Hepatic stellate cell (primary cell): ENCODE measurements at regions not wholly inside any gene's neighbourhood (a gene's known extent, or its start where the extent isn't known, plus 50 kb on each side); places are given as distances from the start of the nearest gene placed in this dataset.

ENCODE experiments used
- DNase-seq: peaks from one replicate; pipeline ENCODE4 v3.0.0; 2011; ENCODE audit warnings: low spot score

DNA sequence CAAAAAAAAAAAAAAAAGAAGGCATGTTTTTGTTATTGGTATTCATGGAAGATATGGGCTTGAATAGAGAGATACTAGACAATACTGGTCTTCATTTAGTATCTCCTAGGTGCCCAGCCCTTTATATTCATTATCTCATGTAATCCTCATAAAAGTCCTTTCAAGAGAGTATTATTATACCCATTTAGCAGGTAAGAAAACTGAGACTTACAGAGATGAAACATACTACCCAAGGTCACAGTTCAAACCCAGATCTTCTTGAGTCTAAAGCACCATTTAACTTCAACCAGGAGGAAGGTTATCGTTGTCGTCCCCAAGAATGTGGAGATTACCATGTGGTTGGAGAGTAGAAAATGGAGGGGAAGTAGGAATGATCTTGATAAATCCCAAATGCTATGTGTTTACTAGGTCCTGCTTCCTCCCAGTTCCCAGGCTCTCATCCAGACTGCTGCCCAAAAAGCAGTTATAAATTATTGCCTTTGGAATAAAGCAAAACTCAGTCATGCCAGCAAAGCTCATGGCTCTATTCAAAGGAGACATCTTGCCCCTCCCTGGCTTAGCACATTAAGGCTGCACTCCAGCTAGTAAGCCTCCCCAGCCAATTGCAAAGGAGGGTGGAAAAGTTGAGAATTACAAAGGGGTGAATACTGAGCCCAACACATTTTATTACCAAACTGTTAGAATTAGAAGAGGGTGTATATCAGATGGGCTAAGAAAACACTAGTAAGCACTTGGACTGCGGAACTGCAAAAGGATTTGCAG, 163.9 kb downstream of the PIK3R1 start:
- no peak for DNase-seq

DNA sequence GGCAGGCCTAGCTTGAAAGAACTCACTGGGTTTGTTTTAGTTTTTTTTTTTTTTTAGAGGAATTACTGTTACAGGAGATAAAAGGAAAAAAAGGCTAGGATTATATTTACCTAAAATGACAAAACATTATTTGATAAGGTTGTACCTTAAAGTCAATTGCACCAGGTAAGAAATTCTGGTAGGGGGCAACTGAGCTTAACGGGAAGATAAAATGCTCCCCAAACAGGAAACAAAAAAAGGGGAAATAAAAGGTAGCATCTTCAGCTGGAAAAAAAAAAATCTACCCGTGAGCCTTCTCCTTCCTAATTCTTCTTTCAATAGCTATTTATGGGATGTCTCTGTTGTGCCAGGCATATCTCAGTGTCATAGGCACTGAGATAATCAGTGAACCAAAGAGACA, 164.5 kb downstream of the PIK3R1 start:
- DNase-seq, result no peak

DNA sequence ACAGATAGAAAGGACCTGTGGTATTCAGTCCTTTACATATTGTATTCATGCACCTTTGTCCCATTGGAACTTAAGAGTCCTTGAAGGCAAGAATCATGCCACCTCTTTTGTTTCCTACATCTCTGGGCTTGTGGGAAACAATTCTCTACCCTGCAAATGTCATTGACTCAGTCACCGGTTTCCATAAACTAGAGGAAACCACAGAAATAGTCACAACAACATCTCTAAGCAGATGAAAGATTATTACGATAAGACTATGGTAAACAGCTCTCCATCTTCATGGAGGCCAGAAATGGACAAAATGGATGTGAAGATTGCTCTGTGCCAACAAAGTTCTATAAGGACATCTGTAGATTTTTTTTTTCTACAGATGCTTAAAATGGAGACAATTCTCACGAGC, 165.5 kb downstream of the PIK3R1 start:
- DNase-seq, result no peak

DNA sequence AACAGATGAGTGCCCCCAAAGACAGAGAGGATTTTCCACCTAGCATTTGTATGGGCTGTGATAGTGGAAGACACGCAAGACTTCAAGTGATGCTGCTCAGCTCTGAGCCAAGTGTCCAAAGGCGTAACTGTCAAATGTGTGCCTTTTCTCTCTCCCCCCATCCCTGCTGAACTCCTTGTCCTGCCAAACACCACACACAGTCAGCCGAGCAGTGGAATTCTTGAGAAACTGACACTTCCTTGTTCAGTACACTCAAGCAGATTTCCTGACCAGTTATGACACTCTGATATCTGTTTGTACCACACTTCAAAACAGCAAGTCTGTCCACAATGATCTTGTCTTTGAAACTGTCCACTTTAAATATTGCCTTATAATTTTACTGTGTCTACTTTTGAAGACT, 166.4 kb downstream of the PIK3R1 start:
- no peak for DNase-seq

DNA sequence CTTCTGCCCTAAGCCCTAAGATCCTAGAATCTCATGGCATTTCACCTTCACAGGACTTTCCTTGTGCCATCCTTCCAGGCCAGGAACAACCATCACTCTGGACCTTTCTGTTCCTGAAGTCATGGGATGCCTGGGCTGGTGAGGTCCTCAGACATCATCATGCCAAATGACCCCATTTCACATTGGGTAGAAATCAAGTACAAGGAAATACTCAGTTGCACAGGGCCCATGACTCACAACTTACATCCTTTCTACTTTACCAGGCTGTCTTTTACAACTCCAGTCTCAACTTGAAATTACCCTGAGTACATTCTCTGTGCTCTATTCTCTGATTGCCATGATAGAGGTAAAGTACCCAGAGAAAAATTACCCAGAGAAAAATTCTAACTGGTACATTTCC, 167.1 kb downstream of the PIK3R1 start:
- DNase-seq, result no peak

DNA sequence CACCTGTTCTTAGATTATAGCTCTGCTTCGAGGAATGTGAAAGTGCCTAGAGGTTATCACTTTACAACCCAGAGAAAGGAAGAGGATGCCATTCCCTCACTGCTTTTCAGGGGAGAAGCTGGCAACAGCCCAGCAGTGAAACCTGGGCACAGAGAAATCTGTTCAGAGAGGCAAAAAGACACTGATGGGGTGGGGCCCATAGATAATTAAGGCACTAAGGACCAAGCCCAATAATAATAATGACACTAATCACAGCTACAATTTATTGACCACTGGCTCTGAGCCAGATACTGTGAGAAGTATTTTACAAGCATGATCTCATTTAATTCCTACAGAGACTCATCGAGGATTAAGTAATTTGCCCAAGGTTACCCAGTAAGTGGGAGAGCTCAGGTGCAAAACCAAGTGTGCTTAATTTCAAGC, 168.3 kb downstream of the PIK3R1 start:
- no peak for DNase-seq

DNA sequence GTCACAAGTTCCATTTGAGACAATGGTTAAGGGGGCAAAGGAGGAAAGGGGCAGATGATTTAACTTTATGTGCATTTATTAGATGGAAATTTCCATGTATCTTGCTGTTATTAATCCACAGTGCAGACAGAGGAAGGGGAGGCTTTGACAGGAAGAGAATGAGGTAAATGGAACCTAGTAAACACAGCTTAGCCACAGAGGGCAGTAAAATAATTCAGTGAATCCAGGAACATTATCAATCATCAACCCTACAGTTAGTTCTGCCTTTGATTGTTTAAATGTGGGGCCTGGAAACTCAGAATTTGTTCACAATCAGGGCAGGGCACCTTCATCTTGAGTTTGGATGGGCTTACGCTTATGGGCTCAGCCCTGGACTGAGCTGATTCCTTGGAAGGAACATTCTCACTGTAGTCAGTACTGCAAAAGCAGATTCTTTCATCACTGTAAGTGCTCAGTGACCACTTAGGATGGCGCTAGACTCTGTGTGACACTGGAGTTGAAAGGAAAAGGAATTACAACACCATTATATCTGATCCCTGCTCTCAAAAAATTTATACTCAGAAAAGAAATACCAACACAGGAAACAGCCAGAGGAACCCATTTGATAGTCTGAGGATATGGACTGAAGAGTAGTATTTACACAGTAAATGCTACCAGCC, 169.5 kb downstream of the PIK3R1 start:
- DNase-seq, result no peak

DNA sequence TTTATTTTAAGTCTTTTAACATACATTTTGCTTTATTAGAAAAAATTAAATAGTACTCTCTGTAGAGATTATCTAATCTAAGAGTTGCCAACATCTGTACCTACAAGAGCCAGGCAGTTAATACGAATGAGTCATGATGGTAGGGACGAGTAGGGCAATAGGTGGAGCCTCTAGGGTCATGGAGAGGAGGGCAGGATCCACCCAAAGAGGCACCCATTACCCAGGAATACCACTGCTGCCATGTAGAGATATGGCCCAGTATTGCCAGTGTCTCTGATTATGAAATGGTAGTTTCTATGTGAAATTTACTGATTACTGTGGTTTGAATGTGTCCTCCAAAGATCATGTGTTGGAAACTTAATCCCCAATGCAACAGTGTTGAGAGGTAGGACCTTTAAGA, 170.4 kb downstream of the PIK3R1 start:
- DNase-seq, result no peak

DNA sequence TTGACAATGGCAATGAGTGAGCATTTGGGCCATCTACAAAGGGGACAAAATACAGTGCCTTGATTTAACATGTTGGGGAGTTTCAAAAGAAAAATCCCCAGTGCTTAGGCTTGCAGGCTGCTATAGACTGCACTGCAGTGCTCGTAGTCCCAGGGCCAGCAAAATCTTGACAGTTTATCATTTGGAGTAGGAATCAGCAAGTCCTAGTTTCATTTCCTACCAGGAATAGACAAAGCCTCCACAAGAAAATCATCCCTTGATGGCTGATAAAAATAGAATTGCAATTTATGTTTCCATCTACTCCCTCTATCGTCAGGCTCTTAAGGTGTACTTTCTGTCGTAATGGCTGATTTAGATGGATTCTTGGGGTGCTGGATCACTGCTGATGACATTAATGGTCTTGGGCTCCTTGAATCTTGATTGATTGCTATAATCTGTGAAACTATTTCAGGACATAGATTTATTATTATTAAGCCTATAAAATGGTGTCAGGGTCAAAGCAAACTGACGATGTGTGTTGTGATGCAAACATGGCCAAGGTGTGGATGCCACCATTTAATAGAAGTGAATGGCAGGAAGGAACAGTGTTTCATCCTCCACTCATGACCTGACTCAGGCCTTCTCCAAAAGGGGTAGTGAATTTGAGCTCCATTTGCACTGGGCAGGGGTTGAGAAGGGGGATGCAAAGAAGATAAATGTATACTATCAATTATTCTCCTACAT, 171.7 kb downstream of the PIK3R1 start:
- no peak for DNase-seq

DNA sequence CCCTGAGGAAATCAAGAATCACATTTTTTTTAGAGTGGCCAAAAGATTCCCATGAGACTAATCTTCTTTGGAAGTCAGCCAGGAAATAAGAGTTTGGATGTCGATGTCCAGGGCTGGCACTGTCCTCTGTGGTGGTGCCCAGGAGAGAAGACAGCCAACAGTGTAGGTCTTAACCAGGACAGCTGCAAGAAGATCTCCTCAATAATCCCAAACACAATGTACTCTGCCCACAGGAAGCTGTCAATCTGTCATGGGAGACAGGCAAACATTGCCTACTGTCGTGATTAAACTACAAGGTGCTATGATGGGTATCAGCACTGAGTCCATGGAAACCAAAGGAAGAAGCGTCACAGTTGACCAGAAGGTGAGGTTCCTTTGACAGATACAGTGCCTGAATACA, 174.1 kb downstream of the PIK3R1 start:
- DNase-seq, result no peak

DNA sequence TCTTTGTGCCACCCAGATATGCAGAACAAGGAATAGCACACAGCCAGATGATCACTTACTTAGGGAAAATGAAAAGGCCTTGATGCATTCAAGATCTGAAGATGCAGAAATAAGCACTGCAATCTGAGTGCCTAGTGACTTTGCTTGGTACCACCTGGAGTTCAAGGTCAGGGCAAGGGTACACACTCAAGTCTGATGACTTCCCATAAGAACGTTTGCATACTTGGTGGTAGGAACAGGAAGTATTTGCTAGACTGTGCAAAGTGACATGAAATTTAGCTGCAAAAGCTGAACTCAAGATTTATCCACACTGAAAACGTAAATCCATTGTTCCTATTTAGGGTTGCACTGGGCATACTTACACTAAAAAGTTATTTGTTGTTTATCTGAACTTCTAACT, 177.1 kb downstream of the PIK3R1 start:
- DNase-seq, result no peak

DNA sequence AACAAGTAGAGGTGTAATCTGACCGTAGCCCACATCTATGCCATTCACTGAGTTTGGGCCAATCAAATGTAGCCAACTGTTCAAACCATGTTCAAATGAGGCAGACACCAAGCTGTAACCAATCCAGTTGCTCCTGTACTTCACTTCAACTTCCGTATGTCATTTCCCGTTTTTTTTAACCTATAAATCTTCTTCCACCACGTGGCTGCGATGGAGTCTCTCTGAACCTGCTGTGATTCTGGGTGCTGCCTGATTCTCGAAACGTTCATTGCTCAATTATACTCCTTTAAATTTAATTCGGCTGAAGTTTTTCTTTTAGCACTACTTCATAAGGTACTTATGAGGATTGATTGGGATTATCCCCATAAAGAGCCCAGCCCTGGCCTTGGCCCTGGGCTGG, 179.7 kb downstream of the PIK3R1 start:
- no peak for DNase-seq

DNA sequence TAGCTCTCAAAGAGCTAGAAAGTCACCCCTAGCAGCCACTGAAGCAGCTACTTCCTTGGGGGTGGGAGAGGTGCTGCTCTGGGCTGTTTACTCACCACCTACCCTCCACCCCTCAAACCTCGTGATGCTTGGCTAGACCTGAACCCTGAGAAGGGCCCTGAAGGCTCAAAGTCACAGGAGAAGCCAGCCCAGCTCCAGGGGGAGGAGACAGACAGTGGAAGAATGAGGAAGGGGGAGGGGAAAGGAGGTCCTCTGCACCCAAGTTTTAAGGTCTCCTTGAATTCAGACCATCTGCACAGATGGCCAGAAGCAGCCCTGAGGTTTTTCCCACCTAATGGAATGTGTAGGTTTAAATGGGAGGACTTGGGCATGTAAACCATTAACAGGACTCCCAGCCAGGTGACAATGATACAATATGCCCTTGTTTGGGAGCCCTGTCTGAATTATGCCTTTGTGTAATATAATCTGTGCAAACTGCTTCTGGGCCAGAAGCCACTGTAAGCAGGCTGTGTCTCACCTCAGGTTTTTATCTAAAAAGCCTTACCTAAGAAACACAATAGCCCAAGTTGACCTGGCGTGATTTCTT, 180.5 kb downstream of the PIK3R1 start:
- DNase-seq, result no peak

DNA sequence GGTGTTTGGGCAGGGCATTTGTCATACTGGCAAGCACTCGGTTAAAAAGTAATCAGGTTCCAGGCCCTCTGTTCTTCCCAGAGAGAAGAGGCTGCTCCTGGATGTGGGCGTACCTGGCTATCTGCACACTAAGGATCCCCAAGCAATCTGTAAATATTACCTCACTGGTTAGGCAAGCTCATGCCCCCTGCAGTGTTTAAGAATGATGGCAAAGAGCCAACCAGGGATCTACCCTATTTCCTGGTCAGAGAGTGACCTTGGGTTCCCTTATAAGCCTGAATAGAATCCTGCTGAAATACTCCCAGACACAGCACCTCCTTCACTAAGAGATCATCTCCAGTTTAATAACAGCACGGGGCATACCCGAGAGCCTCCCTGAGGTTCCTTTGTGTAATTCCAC, 181.2 kb downstream of the PIK3R1 start:
- DNase-seq, result no peak

DNA sequence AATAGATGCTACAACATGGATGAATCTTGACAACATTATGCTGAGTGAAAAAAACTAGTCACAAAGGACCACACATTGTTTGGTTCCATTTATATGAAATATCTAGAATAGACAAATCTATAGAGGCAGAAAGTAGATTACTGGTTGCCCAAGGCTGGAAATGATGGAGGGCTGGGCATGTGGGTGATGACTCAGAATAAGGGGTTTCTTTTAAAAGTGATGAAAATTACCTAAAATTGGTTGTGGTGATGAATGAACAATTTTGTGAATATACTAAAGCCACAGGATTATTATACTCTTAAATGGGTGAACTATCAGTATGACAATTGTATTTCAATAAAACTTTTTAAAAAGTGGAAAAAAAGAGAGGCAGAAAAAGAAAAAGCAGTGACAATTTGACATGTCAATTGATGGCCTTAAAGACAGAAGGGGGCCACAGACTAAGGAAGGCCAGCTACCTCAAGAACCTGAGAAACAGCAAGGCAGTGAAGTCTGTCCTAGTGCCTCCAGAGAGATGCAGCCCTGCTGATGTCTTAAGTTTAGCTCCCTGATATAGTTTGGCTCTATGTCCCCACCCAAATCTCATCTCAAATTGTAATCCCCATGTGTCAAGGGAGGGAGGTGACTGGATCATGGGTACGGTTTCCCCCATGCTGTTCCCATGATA, 182.7 kb downstream of the PIK3R1 start:
- no peak for DNase-seq

DNA sequence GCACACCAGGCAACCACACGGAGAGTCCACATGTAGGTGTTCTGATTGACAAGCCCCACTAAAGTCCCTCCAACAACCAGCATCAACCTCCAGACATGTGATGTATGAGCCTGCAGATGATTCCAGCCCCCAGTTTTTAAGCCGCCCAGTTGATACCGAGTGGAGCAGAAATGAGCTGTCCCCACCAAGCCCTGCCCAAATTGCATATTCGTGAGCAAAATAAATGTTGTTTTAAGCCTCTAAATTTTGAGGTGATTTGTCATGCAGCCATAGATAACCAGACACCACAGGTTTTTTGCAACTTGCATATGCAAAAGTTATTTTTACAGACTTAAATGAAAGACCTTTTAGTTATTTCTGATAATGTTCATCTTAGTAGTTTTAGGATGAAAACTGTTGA, 187.7 kb downstream of the PIK3R1 start:
- DNase-seq, result no peak

DNA sequence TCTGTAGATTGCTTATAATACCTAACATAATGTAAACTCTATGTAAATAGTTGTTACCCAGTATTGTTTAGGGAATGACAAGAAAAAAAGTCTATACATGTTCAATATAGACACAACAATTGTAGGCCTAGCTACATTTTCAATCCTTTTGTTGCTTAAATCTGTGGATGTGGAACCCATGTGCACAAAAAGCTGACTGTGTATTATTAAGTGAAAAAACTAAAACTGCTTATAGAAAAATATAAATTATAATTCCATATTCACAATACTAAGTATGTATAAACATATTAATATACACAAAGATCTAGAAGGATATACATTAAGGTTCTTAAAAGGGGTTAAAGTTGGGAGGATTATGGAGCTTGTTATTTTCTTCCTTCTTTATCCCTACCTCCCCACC, 188.7 kb downstream of the PIK3R1 start:
- no peak for DNase-seq

DNA sequence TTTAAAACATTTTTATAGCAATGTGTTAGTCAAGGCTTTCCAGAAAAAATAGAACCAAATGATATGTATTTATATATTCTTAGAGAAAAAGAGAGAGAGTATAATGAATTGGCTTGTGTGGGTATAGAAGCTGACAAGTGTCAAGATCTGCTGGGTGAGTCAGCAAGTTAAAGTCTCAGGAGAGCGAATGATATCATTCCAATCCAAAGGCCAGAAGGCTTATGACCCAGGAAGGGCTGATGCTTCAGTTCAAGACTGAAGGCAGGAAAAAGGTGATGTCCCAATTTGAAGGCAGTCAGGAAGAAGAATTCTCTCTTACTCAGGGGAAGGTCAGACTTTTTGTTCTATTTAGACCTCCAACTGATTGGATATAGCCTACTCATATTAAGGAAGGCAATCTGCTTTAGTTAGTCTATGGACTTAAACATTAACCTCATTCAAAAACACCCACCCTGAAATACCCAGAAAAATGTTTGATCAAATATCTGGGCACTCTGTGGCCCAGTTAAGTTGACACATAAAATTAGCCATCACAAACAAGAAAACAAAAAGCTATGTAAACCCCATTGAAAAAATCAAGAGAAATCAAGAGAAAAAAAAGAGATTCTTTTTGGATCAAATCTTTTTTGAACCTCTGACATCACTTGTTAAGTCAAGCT, 189.6 kb downstream of the PIK3R1 start:
- no peak for DNase-seq

DNA sequence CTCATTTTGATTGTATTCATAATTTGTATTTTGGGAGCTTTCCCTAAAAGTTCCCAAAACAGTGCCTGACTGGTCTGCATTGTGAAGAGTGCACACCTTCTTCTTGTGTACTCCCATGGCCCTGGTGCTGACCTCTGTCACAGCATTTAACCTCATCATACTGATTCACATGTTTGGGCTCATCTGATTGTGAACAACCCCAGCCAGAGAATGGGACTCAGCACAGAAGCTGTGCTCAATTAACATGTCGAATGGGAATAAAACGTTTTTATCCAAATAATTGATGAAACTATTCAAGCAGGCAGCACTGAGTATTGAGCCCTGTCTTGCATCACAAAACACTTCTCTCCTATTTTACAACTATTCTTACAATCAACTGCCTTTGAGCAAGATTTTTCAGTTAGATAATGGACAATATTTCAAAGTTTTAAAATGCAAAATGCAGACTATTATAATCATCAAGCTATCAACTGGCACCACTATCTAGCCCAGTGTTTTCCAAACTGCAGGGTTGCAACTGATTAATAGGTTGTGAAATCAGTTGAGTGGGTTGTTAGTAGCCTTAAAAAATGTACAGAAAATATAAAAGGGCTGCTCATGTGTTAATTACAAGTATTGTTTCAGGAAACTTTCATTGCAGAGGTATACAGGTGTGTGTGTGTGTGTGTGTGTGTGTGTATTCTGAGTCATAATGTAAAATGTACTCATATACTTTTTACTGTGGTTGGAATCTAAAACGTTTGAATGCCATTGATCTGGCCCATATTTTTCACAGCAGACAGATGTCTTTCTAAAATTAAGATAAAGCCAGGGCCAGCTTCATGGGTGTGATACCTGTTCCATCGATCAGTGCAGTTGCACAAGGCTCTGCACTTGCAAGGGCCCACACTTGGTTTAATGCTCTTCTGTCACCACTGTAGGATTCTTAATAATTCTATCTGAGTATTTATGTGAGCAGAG, 190.5 kb downstream of the PIK3R1 start:
- no peak for DNase-seq

DNA sequence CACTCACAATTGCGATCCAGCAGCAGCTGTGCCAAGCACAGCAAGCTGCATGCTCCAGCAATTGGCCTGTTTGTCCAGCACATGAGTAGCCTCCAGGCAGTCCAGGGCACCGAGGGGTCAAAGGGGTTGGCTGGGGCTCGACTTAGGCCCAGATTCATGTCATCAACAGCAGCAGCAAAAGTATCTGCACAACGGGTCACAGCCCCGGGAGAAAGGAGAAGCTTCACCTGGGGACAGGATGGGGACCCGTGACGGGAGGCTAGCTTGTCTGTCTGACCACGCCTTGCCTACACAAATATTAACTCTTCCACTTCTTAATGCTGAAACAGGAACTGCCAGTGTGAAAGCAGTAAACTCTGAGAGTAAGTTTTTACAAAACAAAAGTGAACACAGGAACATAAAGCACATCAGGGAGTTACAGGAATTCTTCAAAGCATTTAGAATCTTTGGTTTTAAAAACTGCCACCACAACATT, 191.2 kb downstream of the PIK3R1 start:
- no peak for DNase-seq
